Effector CD4-positive, alpha-beta T cell (primary cell): ENCODE measurements at regions not wholly inside any gene's neighbourhood (a gene's known extent, or its start where the extent isn't known, plus 50 kb on each side); places are given as distances from the start of the nearest gene placed in this dataset.
"Not testable (repeated sequence)": the region's sequence is repeated elsewhere in the genome, so short reads cannot be mapped to it uniquely, and the experiment has no call there.

ENCODE experiments used
- DNase-seq: peaks from one replicate; pipeline ENCODE4 v3.0.0-alpha.2; 2020

GRCh38 chr3:95312650-95313049, 1249.8 kb downstream of the NSUN3 start:
- DNase-seq, result no peak

GRCh38 chr3:95319921-95320494, 1257.1 kb downstream of the NSUN3 start:
- DNase-seq, result no peak

- DNase-seq, result no peak
Measured at GRCh38 chr3:95327478-95327877, 1264.6 kb downstream of the NSUN3 start.

GRCh38 chr3:95333826-95334225, 1271.0 kb downstream of the NSUN3 start:
- DNase-seq, result no peak

- no peak for DNase-seq
Measured at GRCh38 chr3:95334461-95334860, 1271.6 kb downstream of the NSUN3 start.

GRCh38 chr3:95335517-95335916, 1272.7 kb downstream of the NSUN3 start:
- no peak for DNase-seq

- DNase-seq, result no peak
Measured at GRCh38 chr3:95338446-95338845, 1275.6 kb downstream of the NSUN3 start.

- DNase-seq, result no peak
Measured at GRCh38 chr3:95341314-95341713, 1278.5 kb downstream of the NSUN3 start.

GRCh38 chr3:95343228-95343627, 1280.4 kb downstream of the NSUN3 start:
- DNase-seq, result no peak

- DNase-seq, result no peak
Measured at GRCh38 chr3:95343767-95344166, 1280.9 kb downstream of the NSUN3 start.

GRCh38 chr3:95347936-95348335, 1285.1 kb downstream of the NSUN3 start:
- DNase-seq, result not testable (repeated sequence)

- no peak for DNase-seq
Measured at GRCh38 chr3:95348879-95349278, 1286.0 kb downstream of the NSUN3 start.

GRCh38 chr3:95350049-95350448, 1287.2 kb downstream of the NSUN3 start:
- no peak for DNase-seq

- no peak for DNase-seq
Measured at GRCh38 chr3:95351158-95351557, 1288.3 kb downstream of the NSUN3 start.

- DNase-seq, result no peak
Measured at GRCh38 chr3:95352471-95352870, 1289.6 kb downstream of the NSUN3 start.

- DNase-seq, result no peak
Measured at GRCh38 chr3:95354489-95354888, 1291.6 kb downstream of the NSUN3 start.

- no peak for DNase-seq
Measured at GRCh38 chr3:95356764-95357501, 1294.1 kb downstream of the NSUN3 start.

- DNase-seq, result no peak
Measured at GRCh38 chr3:95387242-95388021, 1324.6 kb downstream of the NSUN3 start.

- DNase-seq, result no peak
Measured at GRCh38 chr3:95389725-95390313, 1327.0 kb downstream of the NSUN3 start.

GRCh38 chr3:95394286-95394685, 1331.4 kb downstream of the NSUN3 start:
- no peak for DNase-seq

- DNase-seq, result no peak
Measured at GRCh38 chr3:95399585-95399984, 1336.7 kb downstream of the NSUN3 start.

- no peak for DNase-seq
Measured at GRCh38 chr3:95401693-95402092, 1338.8 kb downstream of the NSUN3 start.

- DNase-seq, result no peak
Measured at GRCh38 chr3:95407709-95408463, 1345.0 kb downstream of the NSUN3 start.
